SU-DHL-6 (cell line): ENCODE measurements at regions not wholly inside any gene's neighbourhood (a gene's known extent, or its start where the extent isn't known, plus 50 kb on each side); places are given as distances from the start of the nearest gene placed in this dataset.

ENCODE experiments used
- CTCF ChIP-seq: fragments of 200-600 bp; sonication (generic); IDR thresholded peaks from one replicate; pipeline ENCODE4 v1.5.1; 2017; ENCODE audit warnings: antibody characterized with exemption, mild to moderate bottlenecking, low read length, moderate library complexity; ENCODE audit not compliant: insufficient read depth, poor library complexity, severe bottlenecking
- EZH2phosphoT487 ChIP-seq: fragments of 200-600 bp; sonication (generic), shearing (Covaris generic); conservative IDR thresholded peaks from 2 replicates; pipeline ENCODE4 v1.6.1; 2018; ENCODE audit warnings: mild to moderate bottlenecking, antibody characterized with exemption, low read length, moderate library complexity, mixed read lengths

- TF ChIP-seq CTCF, result no peak
- no peak for TF ChIP-seq EZH2phosphoT487
Measured at GRCh38 chr2:145324748-145325147, 804.8 kb upstream of the ZEB2 start.
